ENCODE measurements at regions not wholly inside any gene's neighbourhood (a gene's known extent, or its start where the extent isn't known, plus 50 kb on each side); places are given as distances from the start of the nearest gene placed in this dataset.

- no peaks in the 10 kb centered on the region for H3K9me3 ChIP-seq (ENCODE audit: control insufficient read depth, low read depth, low read length)
- FAIRE-seq, result no peak
Measured at GRCh38 chr4:171042989-171043524, 770.1 kb upstream of the GALNTL6 start.

GRCh38 chr4:171035909-171036308, 777.3 kb upstream of the GALNTL6 start:
- Histone ChIP-seq H4K20me1 (ENCODE audit: control insufficient read depth, extremely low read depth, insufficient read depth, low read length) (no peaks in the 10 kb centered on the region), H3K9me1 (ENCODE audit: control insufficient read depth, extremely low read depth, insufficient read depth, low read length) (no peaks in the 10 kb centered on the region), H3K79me2 (ENCODE audit: control insufficient read depth, insufficient read depth, low read length) (no peaks in the 10 kb centered on the region), H3K4me3 (ENCODE audit: control insufficient read depth in 2 of 3, extremely low read depth in 1 of 3, insufficient read depth in 2 of 3, low read depth in 1 of 3, low read length in 3 of 3) (no peak overlapping the region), H2AFZ (ENCODE audit: control insufficient read depth, low read length) (no peak overlapping the region), H3K27ac (ENCODE audit: control insufficient read depth, insufficient read depth, low read length) (no peak overlapping the region), H3K9me3 (ENCODE audit: control insufficient read depth, low read depth, low read length) (no peaks in the 10 kb centered on the region), H3K27me3 (ENCODE audit: control insufficient read depth, extremely low read depth, insufficient read depth, low read length) (no peaks in the 10 kb centered on the region), H3K36me3 (ENCODE audit: control insufficient read depth in 2 of 2, extremely low read depth in 1 of 2, insufficient read depth in 2 of 2, low read length in 2 of 2) (no peaks in the 10 kb centered on the region), H3K9ac (ENCODE audit: control insufficient read depth, extremely low read depth, insufficient read depth, low read length) (no peak overlapping the region), H3K4me1 (ENCODE audit: control insufficient read depth, extremely low read depth, insufficient read depth, low read length) (no peaks in the 10 kb centered on the region), H3K4me2 (ENCODE audit: control insufficient read depth, extremely low read depth, insufficient read depth, low read depth, low read length) (no peak overlapping the region)
- no peak for FAIRE-seq
- DNase-seq (ENCODE audit: low read depth, low spot score), result no peak
- TF ChIP-seq EZH2 (IDR thresholded peaks at IDR 0.05; ENCODE audit: low read length) (no peak), CTCF (optimal IDR thresholded peaks at IDR 0.05 in 1 of 3, IDR thresholded peaks at IDR 0.05 in 1 of 3, conservative IDR thresholded peaks at IDR 0.05 in 1 of 3; ENCODE audit: extremely low read depth in 1 of 3, insufficient read depth in 2 of 3, low read length in 3 of 3) (no peak)
- dilution Hi-C loops (cut with MboI; ENCODE audit: extremely low pct_ligation_motif_present, low sequenced_read_pairs), result no loop called here

More at GRCh38 chr4:171042989-171043524, 770.1 kb upstream of the GALNTL6 start:
- H3K36me3 ChIP-seq (ENCODE audit: control insufficient read depth in 2 of 2, extremely low read depth in 1 of 2, insufficient read depth in 2 of 2, low read length in 2 of 2), result no peaks in the 10 kb centered on the region
- H4K20me1 ChIP-seq (ENCODE audit: control insufficient read depth, extremely low read depth, insufficient read depth, low read length), result no peaks in the 10 kb centered on the region
- no peaks in the 10 kb centered on the region for H3K27me3 ChIP-seq (ENCODE audit: control insufficient read depth, extremely low read depth, insufficient read depth, low read length)
- H3K4me3 ChIP-seq (ENCODE audit: control insufficient read depth in 2 of 3, extremely low read depth in 1 of 3, insufficient read depth in 2 of 3, low read depth in 1 of 3, low read length in 3 of 3), result no peak overlapping the region
- H2AFZ ChIP-seq (ENCODE audit: control insufficient read depth, low read length), result no peak overlapping the region
- H3K79me2 ChIP-seq (ENCODE audit: control insufficient read depth, insufficient read depth, low read length), result no peaks in the 10 kb centered on the region
- no peaks in the 10 kb centered on the region for H3K4me1 ChIP-seq (ENCODE audit: control insufficient read depth, extremely low read depth, insufficient read depth, low read length)
- H3K9me1 ChIP-seq (ENCODE audit: control insufficient read depth, extremely low read depth, insufficient read depth, low read length), result no peaks in the 10 kb centered on the region
- no peak overlapping the region for H3K9ac ChIP-seq (ENCODE audit: control insufficient read depth, extremely low read depth, insufficient read depth, low read length)
- no peak overlapping the region for H3K27ac ChIP-seq (ENCODE audit: control insufficient read depth, insufficient read depth, low read length)
- no peak for TF ChIP-seq EZH2 (IDR thresholded peaks at IDR 0.05; ENCODE audit: low read length)
- no peak for DNase-seq (ENCODE audit: low read depth, low spot score)
- H3K4me2 ChIP-seq (ENCODE audit: control insufficient read depth, extremely low read depth, insufficient read depth, low read depth, low read length), result no peak overlapping the region
- dilution Hi-C loops (cut with MboI; ENCODE audit: extremely low pct_ligation_motif_present, low sequenced_read_pairs), result no loop called here

GRCh38 chr4:171031338-171031737, 781.9 kb upstream of the GALNTL6 start:
- Histone ChIP-seq H3K4me1 (ENCODE audit: control insufficient read depth, extremely low read depth, insufficient read depth, low read length) (no peaks in the 10 kb centered on the region), H3K9me1 (ENCODE audit: control insufficient read depth, extremely low read depth, insufficient read depth, low read length) (no peaks in the 10 kb centered on the region), H3K27ac (ENCODE audit: control insufficient read depth, insufficient read depth, low read length) (no peak overlapping the region), H3K4me3 (ENCODE audit: control insufficient read depth in 2 of 3, extremely low read depth in 1 of 3, insufficient read depth in 2 of 3, low read depth in 1 of 3, low read length in 3 of 3) (no peak overlapping the region), H3K9me3 (ENCODE audit: control insufficient read depth, low read depth, low read length) (no peaks in the 10 kb centered on the region), H4K20me1 (ENCODE audit: control insufficient read depth, extremely low read depth, insufficient read depth, low read length) (no peaks in the 10 kb centered on the region), H2AFZ (ENCODE audit: control insufficient read depth, low read length) (no peak overlapping the region), H3K27me3 (ENCODE audit: control insufficient read depth, extremely low read depth, insufficient read depth, low read length) (no peaks in the 10 kb centered on the region), H3K79me2 (ENCODE audit: control insufficient read depth, insufficient read depth, low read length) (no peaks in the 10 kb centered on the region), H3K4me2 (ENCODE audit: control insufficient read depth, extremely low read depth, insufficient read depth, low read depth, low read length) (no peak overlapping the region), H3K36me3 (ENCODE audit: control insufficient read depth in 2 of 2, extremely low read depth in 1 of 2, insufficient read depth in 2 of 2, low read length in 2 of 2) (no peaks in the 10 kb centered on the region), H3K9ac (ENCODE audit: control insufficient read depth, extremely low read depth, insufficient read depth, low read length) (no peak overlapping the region)
- dilution Hi-C loops (cut with MboI; ENCODE audit: extremely low pct_ligation_motif_present, low sequenced_read_pairs), result no loop called here
- FAIRE-seq (no peak), DNase-seq (ENCODE audit: low read depth, low spot score) (no peak)
- no peak for TF ChIP-seq CTCF (optimal IDR thresholded peaks at IDR 0.05 in 1 of 3, IDR thresholded peaks at IDR 0.05 in 1 of 3, conservative IDR thresholded peaks at IDR 0.05 in 1 of 3; ENCODE audit: extremely low read depth in 1 of 3, insufficient read depth in 2 of 3, low read length in 3 of 3)
- no peak for TF ChIP-seq EZH2 (IDR thresholded peaks at IDR 0.05; ENCODE audit: low read length)
